ENCODE measurements at regions not wholly inside any gene's neighbourhood (a gene's known extent, or its start where the extent isn't known, plus 50 kb on each side); places are given as distances from the start of the nearest gene placed in this dataset.

DNA sequence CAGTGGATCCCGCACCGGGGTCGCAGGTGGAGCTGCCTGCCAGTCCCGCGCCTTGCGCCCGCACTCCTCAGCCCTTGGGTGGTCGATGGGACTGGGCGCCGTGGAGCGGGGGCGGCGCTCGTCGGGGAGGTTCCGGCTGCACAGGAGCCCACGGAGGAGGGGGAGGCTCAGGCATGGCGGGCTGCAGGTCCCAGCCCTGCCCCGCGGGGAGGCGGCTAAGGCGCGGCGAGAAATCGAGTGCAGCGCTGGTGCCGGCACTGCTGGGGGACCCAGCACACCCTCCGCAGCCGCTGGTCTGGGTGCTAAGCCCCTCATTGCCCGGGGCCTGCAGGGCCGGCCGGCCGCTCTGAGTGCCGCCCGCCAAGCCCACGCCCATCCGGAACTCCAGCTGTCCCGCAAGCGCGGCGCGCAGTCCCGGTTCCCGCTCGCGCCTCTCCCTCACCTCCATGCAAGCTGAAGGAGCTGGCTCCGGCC lies 120.6 kb upstream of the MEF2C start:
- Histone ChIP-seq H3K4me2 (ENCODE audit: low read length) (no peak overlapping the region), H4K20me1 (ENCODE audit: insufficient read depth, low read length) (no peaks in the 10 kb centered on the region), H3K79me2 (ENCODE audit: insufficient read depth, low read length) (no peaks in the 10 kb centered on the region), H3K9ac (ENCODE audit: low read length) (no peak overlapping the region), H3K9me3 (ENCODE audit: insufficient read depth, low read depth, low read length) (no peaks in the 10 kb centered on the region), H3K27ac (ENCODE audit: low read depth, low read length) (no peak overlapping the region), H2AFZ (ENCODE audit: low read depth, low read length) (no peak overlapping the region), H3K36me3 (ENCODE audit: insufficient read depth, low read length) (no peaks in the 10 kb centered on the region), H3K27me3 (ENCODE audit: insufficient read depth, low read length) (no peaks in the 10 kb centered on the region), H3K4me1 (ENCODE audit: insufficient read depth, low read length) (no peaks in the 10 kb centered on the region), H3K4me3 (ENCODE audit: insufficient read depth, low read depth, low read length) (no peak overlapping the region)
- H3K36me3 Mint-ChIP-seq (ENCODE audit: low read depth, unreplicated experiment): no peaks in the 10 kb centered on the region
- no peak overlapping the region for H3K27ac Mint-ChIP-seq (ENCODE audit: unreplicated experiment)
- H3K4me3 Mint-ChIP-seq (ENCODE audit: unreplicated experiment): no peak overlapping the region
- no peaks in the 10 kb centered on the region for H3K27me3 Mint-ChIP-seq (ENCODE audit: low read depth, unreplicated experiment)
- TF ChIP-seq, protein P1, sequence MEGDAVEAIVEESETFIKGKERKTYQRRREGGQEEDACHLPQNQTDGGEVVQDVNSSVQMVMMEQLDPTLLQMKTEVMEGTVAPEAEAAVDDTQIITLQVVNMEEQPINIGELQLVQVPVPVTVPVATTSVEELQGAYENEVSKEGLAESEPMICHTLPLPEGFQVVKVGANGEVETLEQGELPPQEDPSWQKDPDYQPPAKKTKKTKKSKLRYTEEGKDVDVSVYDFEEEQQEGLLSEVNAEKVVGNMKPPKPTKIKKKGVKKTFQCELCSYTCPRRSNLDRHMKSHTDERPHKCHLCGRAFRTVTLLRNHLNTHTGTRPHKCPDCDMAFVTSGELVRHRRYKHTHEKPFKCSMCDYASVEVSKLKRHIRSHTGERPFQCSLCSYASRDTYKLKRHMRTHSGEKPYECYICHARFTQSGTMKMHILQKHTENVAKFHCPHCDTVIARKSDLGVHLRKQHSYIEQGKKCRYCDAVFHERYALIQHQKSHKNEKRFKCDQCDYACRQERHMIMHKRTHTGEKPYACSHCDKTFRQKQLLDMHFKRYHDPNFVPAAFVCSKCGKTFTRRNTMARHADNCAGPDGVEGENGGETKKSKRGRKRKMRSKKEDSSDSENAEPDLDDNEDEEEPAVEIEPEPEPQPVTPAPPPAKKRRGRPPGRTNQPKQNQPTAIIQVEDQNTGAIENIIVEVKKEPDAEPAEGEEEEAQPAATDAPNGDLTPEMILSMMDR (IDR thresholded peaks at IDR 0.05; ENCODE audit: insufficient read depth, low read depth, low read length): no peak
- no peak for TF ChIP-seq EZH2 (IDR thresholded peaks at IDR 0.05; ENCODE audit: insufficient read depth, low read length)
- FAIRE-seq (no peak), DNase-seq (ENCODE audit: low read depth) (no peak)
- no peaks in the 10 kb centered on the region for H3K4me1 Mint-ChIP-seq (ENCODE audit: low read depth, unreplicated experiment)
- H3K9me3 Mint-ChIP-seq (ENCODE audit: unreplicated experiment): peaks cover 1% of the 10 kb centered on the region

DNA sequence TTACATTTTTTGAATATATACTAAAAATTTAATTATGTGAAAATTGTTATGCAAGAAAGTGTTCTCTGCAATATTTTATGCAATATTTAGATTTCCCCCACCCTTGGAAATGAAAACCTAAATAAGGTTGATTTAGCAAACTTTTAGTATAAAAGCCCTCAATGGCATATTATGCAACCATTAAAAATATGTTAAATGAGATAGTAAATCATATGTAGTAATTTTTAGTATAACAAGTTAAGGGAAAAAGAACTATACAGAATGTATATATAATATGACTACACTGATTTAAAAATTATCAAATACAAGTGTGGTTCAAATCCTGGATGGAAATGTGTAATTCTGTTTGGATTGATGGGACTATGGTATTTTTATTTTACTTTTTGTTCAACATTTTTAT lies 116.9 kb upstream of the MEF2C start:
- H3K9ac ChIP-seq (ENCODE audit: low read length): no peak overlapping the region
- no peak overlapping the region for H3K27ac ChIP-seq (ENCODE audit: low read depth, low read length)
- no peaks in the 10 kb centered on the region for H3K9me3 ChIP-seq (ENCODE audit: insufficient read depth, low read depth, low read length)
- no peak overlapping the region for H2AFZ ChIP-seq (ENCODE audit: low read depth, low read length)
- no peaks in the 10 kb centered on the region for H3K4me1 Mint-ChIP-seq (ENCODE audit: low read depth, unreplicated experiment)
- H3K9me3 Mint-ChIP-seq (ENCODE audit: unreplicated experiment): peaks cover 1% of the 10 kb centered on the region
- no peaks in the 10 kb centered on the region for H4K20me1 ChIP-seq (ENCODE audit: insufficient read depth, low read length)
- no peak overlapping the region for H3K27ac Mint-ChIP-seq (ENCODE audit: unreplicated experiment)
- no peak overlapping the region for H3K4me3 Mint-ChIP-seq (ENCODE audit: unreplicated experiment)
- no peaks in the 10 kb centered on the region for H3K27me3 ChIP-seq (ENCODE audit: insufficient read depth, low read length)
- H3K27me3 Mint-ChIP-seq (ENCODE audit: low read depth, unreplicated experiment): no peaks in the 10 kb centered on the region
- H3K4me1 ChIP-seq (ENCODE audit: insufficient read depth, low read length): no peaks in the 10 kb centered on the region
- H3K4me3 ChIP-seq (ENCODE audit: insufficient read depth, low read depth, low read length): no peak overlapping the region
- H3K79me2 ChIP-seq (ENCODE audit: insufficient read depth, low read length): no peaks in the 10 kb centered on the region
- DNase-seq (ENCODE audit: low read depth) (no peak), FAIRE-seq (no peak)
- H3K36me3 Mint-ChIP-seq (ENCODE audit: low read depth, unreplicated experiment): no peaks in the 10 kb centered on the region
- H3K36me3 ChIP-seq (ENCODE audit: insufficient read depth, low read length): no peaks in the 10 kb centered on the region
- H3K4me2 ChIP-seq (ENCODE audit: low read length): no peak overlapping the region
- no peak for TF ChIP-seq EZH2 (IDR thresholded peaks at IDR 0.05; ENCODE audit: insufficient read depth, low read length)
- TF ChIP-seq, protein P1 (IDR thresholded peaks at IDR 0.05; ENCODE audit: insufficient read depth, low read depth, low read length): no peak

DNA sequence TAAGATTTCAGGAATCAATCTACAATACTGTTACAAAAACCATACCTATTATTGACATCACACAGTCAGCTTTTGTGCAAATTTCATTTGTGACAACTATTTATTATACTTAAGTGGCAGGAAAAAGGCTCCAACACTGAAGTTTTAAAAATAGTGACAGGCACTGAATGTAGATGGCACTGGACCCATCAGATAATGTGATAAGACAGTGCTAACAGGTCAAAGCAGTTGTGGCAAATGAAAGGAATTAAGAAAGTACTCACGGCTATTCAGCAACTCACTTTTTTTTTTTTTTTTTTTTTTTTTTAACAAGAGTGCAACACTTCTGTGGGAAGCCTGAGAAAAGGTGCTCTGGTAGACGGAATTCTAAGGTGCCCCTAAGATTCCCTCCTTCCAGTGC lies 115.0 kb upstream of the MEF2C start:
- Mint-ChIP-seq H3K4me1 (ENCODE audit: low read depth, unreplicated experiment) (no peaks in the 10 kb centered on the region), H3K27ac (ENCODE audit: unreplicated experiment) (no peak overlapping the region), H3K36me3 (ENCODE audit: low read depth, unreplicated experiment) (no peaks in the 10 kb centered on the region), H3K9me3 (ENCODE audit: unreplicated experiment) (peaks cover 1% of the 10 kb centered on the region), H3K4me3 (ENCODE audit: unreplicated experiment) (no peak overlapping the region), H3K27me3 (ENCODE audit: low read depth, unreplicated experiment) (no peaks in the 10 kb centered on the region)
- Histone ChIP-seq H2AFZ (ENCODE audit: low read depth, low read length) (no peak overlapping the region), H3K27ac (ENCODE audit: low read depth, low read length) (no peak overlapping the region), H4K20me1 (ENCODE audit: insufficient read depth, low read length) (no peaks in the 10 kb centered on the region), H3K9ac (ENCODE audit: low read length) (no peak overlapping the region), H3K36me3 (ENCODE audit: insufficient read depth, low read length) (no peaks in the 10 kb centered on the region), H3K4me1 (ENCODE audit: insufficient read depth, low read length) (no peaks in the 10 kb centered on the region), H3K27me3 (ENCODE audit: insufficient read depth, low read length) (no peaks in the 10 kb centered on the region), H3K79me2 (ENCODE audit: insufficient read depth, low read length) (no peaks in the 10 kb centered on the region), H3K9me3 (ENCODE audit: insufficient read depth, low read depth, low read length) (no peaks in the 10 kb centered on the region), H3K4me3 (ENCODE audit: insufficient read depth, low read depth, low read length) (no peak overlapping the region), H3K4me2 (ENCODE audit: low read length) (no peak overlapping the region)
- FAIRE-seq: no peak
- no peak for DNase-seq (ENCODE audit: low read depth)
- TF ChIP-seq, protein P1 (IDR thresholded peaks at IDR 0.05; ENCODE audit: insufficient read depth, low read depth, low read length): no peak
- no peak for TF ChIP-seq EZH2 (IDR thresholded peaks at IDR 0.05; ENCODE audit: insufficient read depth, low read length)
